Stomach (tissue), 8 donors: ENCODE measurements at regions not wholly inside any gene's neighbourhood (a gene's known extent, or its start where the extent isn't known, plus 50 kb on each side); places are given as distances from the start of the nearest gene placed in this dataset.
A peak's percentile ranks its signal among the peaks of the same experiment; 100 is the strongest.

Source experiments
- DNase-seq, 2 donors: peaks; one replicate each; pipeline versions ENCODE4 v3.0.0 to v3.0.0-alpha.2; 2013 to 2019
- H3K27ac ChIP-seq, 5 donors: fragments of 200-600 bp in 4 of 5; sonication (generic) in 4 of 5; one replicate each; pipeline ENCODE4 v1.5.1; 2013 to 2019; ENCODE audit warnings: mild to moderate bottlenecking in 1 of 5, moderate library complexity in 1 of 5
- H3K27me3 ChIP-seq, 3 donors: fragments of 200-600 bp; sonication (generic); one replicate each; pipeline ENCODE4 v1.5.1; 2017 to 2019; ENCODE audit warnings: mixed run types in 1 of 3
- H3K36me3 ChIP-seq, 4 donors: fragments of 200-600 bp; sonication (generic); 1 replicate in 3 of 4; 2 replicates in 1 of 4; pipeline ENCODE4 v1.5.1; 2016 to 2019
- H3K4me1 ChIP-seq, 4 donors: fragments of 200-600 bp; sonication (generic); one replicate each; pipeline ENCODE4 v1.5.1; 2016 to 2019
- H3K4me3 ChIP-seq, 4 donors: fragments of 200-600 bp; sonication (generic) in 3 of 4; one replicate each; pipeline ENCODE4 v1.5.1; 2016 to 2019; ENCODE audit warnings: mild to moderate bottlenecking in 1 of 4
- H3K9me3 ChIP-seq, 4 donors: fragments of 200-600 bp; sonication (generic); one replicate each; pipeline ENCODE4 v1.5.1; 2016 to 2019
- EP300 ChIP-seq: sonication (generic); formaldehyde crosslinking; IDR thresholded peaks from one replicate; pipeline ENCODE4 v1.6.1; 2017; ENCODE audit warnings: antibody characterized with exemption
- POLR2A ChIP-seq, 4 donors: fragments of 450-650 bp; IDR thresholded peaks; one replicate each; pipeline ENCODE4 v1.6.1; 2016; ENCODE audit warnings: antibody characterized with exemption in 4 of 4, control low read depth in 2 of 4, mild to moderate bottlenecking in 1 of 4, moderate library complexity in 1 of 4
- POLR2AphosphoS5 ChIP-seq, 3 donors: sonication (generic); formaldehyde crosslinking; IDR thresholded peaks; one replicate each; pipeline ENCODE4 v1.6.1; 2016; ENCODE audit warnings: antibody characterized with exemption in 3 of 3
- WGBS, 5 donors: extraction: QIAGEN DNeasy Blood & Tissue Kit in 3 of 5; methylation state at CpG; one replicate each; pipeline versions ENCODE4 v1.1.5 to v1.1.7; 2013 to 2018; 5-methylcytosine and 5-hydroxymethylcytosine counted together
- intact Hi-C: fragments of 100-400 bp; cut with DNase I; formaldehyde crosslinking; loops from one replicate; pipeline ENCODE4 v1.15.1; 2023; ENCODE audit warnings: low total_unique reads
- TF ChIP-seq, protein P1 (sequence below), 7 experiments: fragments of 450-650 bp in 4 of 7; fragments of 200-600 bp in 3 of 7; sonication (generic) in 3 of 7; IDR thresholded peaks; one replicate each; pipeline ENCODE4 v1.5.1; 2016 to 2019; ENCODE audit warnings: antibody characterized with exemption in 7 of 7, control low read depth in 2 of 7, mild to moderate bottlenecking in 1 of 7
- donor health status: healthy with polysubstance abuse.
- donor health status: Bipolar disorder and iron deficiency.
- donor health status: healthy.

- Histone ChIP-seq H3K36me3 (no peaks in the 10 kb centered on the region), H3K4me3 (no peak overlapping the region), H3K27me3 (no peaks in the 10 kb centered on the region), H3K27ac (no peak overlapping the region), H3K4me1 (no peaks in the 10 kb centered on the region), H3K9me3 (peaks cover 0 to 4% (median under 1%) of the 10 kb centered on the region in 4 donors)
- DNase-seq, result peak in 1 of 2 donors; percentile 12
- 44 to 54% (median 46%) methylated on average over 4 of the region's 4 CpGs for WGBS, 5 donors
- intact Hi-C loops, result no loop called here
- TF ChIP-seq POLR2AphosphoS5 (IDR thresholded peaks at IDR 0.05), result no peak
- no peak for TF ChIP-seq POLR2A (IDR thresholded peaks at IDR 0.05)
- TF ChIP-seq EP300, result no peak
- TF ChIP-seq, protein P1, sequence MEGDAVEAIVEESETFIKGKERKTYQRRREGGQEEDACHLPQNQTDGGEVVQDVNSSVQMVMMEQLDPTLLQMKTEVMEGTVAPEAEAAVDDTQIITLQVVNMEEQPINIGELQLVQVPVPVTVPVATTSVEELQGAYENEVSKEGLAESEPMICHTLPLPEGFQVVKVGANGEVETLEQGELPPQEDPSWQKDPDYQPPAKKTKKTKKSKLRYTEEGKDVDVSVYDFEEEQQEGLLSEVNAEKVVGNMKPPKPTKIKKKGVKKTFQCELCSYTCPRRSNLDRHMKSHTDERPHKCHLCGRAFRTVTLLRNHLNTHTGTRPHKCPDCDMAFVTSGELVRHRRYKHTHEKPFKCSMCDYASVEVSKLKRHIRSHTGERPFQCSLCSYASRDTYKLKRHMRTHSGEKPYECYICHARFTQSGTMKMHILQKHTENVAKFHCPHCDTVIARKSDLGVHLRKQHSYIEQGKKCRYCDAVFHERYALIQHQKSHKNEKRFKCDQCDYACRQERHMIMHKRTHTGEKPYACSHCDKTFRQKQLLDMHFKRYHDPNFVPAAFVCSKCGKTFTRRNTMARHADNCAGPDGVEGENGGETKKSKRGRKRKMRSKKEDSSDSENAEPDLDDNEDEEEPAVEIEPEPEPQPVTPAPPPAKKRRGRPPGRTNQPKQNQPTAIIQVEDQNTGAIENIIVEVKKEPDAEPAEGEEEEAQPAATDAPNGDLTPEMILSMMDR (IDR thresholded peaks at IDR 0.05), result no peak
Measured at GRCh38 chr16:73764321-73764720, 532.3 kb upstream of the PSMD7 start.

GRCh38 chr16:73756289-73757178 is 540.1 kb upstream of the PSMD7 start:
- no peaks in the 10 kb centered on the region for H3K4me1 ChIP-seq
- H3K27ac ChIP-seq, result no peak overlapping the region
- no peaks in the 10 kb centered on the region for H3K36me3 ChIP-seq
- intact Hi-C loops, result no loop called here
- 75 to 82% (median 78%) methylated on average over 16 of the region's 16 CpGs for WGBS, 5 donors
- H3K4me3 ChIP-seq, result no peak overlapping the region
- no peak for TF ChIP-seq POLR2AphosphoS5 (IDR thresholded peaks at IDR 0.05)
- no peak for DNase-seq
- no peaks in the 10 kb centered on the region for H3K27me3 ChIP-seq
- peaks cover 0 to 14% (median 5%) of the 10 kb centered on the region in 4 donors for H3K9me3 ChIP-seq

DNA sequence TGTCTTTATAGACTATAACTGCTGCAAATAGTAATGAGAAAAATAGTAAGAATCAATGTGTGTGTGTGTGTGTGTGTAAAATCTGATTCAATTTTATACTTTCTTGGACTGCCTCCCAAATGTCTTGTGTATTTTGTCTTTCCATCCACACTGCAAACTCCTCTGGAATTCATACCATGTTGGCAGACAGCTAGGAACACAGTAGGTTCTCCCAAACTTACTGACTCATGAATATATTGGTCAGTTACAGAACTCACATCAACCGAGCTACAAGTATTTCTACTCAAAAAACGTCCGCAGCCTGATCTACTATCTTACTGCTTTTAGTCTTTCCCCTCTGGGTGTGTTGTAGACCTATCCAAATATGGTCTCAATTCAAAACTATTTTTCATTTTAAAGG is 542.7 kb upstream of the PSMD7 start:
- Histone ChIP-seq H3K4me3 (no peak overlapping the region), H3K9me3 (peaks cover 0 to 6% (median 2%) of the 10 kb centered on the region in 4 donors), H3K27me3 (no peaks in the 10 kb centered on the region), H3K27ac (no peak overlapping the region), H3K36me3 (no peaks in the 10 kb centered on the region), H3K4me1 (no peaks in the 10 kb centered on the region)
- no peak for TF ChIP-seq POLR2AphosphoS5 (IDR thresholded peaks at IDR 0.05)
- no peak for TF ChIP-seq EP300
- TF ChIP-seq, protein P1 (IDR thresholded peaks at IDR 0.05), result no peak
- no peak for TF ChIP-seq POLR2A (IDR thresholded peaks at IDR 0.05)
- no peak for DNase-seq
- intact Hi-C loops, result no loop called here
- WGBS, 5 donors, result 57 to 75% (median 70%) methylated on average over 3 of the region's 3 CpGs

DNA sequence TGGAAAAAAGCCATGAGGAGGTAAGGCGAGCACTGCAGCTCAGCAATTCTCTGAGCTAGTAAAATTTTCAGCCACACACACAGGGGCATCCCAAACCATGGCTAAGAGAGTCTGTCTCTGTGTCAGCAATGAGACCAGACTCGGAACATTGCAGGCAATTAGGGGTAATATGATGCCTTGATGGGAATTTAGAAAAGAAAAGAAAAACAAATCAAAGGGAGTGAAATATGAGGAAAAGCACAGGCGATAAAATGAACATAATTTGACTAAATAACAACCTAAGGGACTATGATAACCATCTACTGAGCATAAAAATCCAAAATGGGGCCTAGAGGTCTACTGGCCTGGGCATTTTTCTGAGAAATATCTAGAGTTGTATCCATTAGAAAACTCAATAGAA is 546.0 kb upstream of the PSMD7 start:
- Histone ChIP-seq H3K27ac (no peak overlapping the region), H3K36me3 (no peaks in the 10 kb centered on the region), H3K9me3 (peaks cover 0 to 4% (median 0%) of the 10 kb centered on the region in 4 donors), H3K4me3 (no peak overlapping the region), H3K4me1 (no peaks in the 10 kb centered on the region), H3K27me3 (no peaks in the 10 kb centered on the region)
- TF ChIP-seq EP300 (no peak), POLR2A (IDR thresholded peaks at IDR 0.05) (no peak), POLR2AphosphoS5 (IDR thresholded peaks at IDR 0.05) (no peak)
- DNase-seq, result no peak
- intact Hi-C loops, result no loop called here
- 56 to 69% (median 59%) methylated on average over 3 of the region's 3 CpGs for WGBS, 5 donors

DNA sequence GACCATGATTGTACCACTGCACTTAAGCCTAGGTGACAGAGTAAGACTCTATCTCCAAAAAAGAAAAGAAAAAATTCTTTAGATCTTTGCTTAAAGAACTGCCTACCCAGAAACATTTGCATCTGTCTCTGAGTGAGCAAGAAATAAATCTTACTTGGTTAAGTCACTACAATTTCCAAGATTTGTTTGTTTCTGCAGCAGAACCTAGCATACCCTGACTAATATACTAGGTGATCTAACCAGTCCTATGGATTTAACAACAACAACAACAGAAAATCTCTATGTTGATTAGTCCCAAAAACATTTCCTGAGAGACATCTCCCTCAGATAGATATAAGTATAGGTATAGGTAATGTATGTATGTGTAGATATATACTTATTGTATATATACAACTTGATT is 549.3 kb upstream of the PSMD7 start:
- DNase-seq, result no peak
- TF ChIP-seq POLR2AphosphoS5 (IDR thresholded peaks at IDR 0.05) (no peak), POLR2A (IDR thresholded peaks at IDR 0.05) (no peak), EP300 (no peak)
- TF ChIP-seq, protein P1 (IDR thresholded peaks at IDR 0.05), result no peak
- H3K9me3 ChIP-seq, result peaks cover 0 to 4% (median 0%) of the 10 kb centered on the region in 4 donors
- no peaks in the 10 kb centered on the region for H3K36me3 ChIP-seq
- H3K27me3 ChIP-seq, result no peaks in the 10 kb centered on the region
- H3K4me3 ChIP-seq, result no peak overlapping the region
- no peak overlapping the region for H3K27ac ChIP-seq
- intact Hi-C loops, result no loop called here
- no peaks in the 10 kb centered on the region for H3K4me1 ChIP-seq
